ENCODE measurements at regions not wholly inside any gene's neighbourhood (a gene's known extent, or its start where the extent isn't known, plus 50 kb on each side); places are given as distances from the start of the nearest gene placed in this dataset.

GRCh38 chr7:17041324-17041723, 159.5 kb upstream of the AGR3 start:
- TF ChIP-seq, protein P1, sequence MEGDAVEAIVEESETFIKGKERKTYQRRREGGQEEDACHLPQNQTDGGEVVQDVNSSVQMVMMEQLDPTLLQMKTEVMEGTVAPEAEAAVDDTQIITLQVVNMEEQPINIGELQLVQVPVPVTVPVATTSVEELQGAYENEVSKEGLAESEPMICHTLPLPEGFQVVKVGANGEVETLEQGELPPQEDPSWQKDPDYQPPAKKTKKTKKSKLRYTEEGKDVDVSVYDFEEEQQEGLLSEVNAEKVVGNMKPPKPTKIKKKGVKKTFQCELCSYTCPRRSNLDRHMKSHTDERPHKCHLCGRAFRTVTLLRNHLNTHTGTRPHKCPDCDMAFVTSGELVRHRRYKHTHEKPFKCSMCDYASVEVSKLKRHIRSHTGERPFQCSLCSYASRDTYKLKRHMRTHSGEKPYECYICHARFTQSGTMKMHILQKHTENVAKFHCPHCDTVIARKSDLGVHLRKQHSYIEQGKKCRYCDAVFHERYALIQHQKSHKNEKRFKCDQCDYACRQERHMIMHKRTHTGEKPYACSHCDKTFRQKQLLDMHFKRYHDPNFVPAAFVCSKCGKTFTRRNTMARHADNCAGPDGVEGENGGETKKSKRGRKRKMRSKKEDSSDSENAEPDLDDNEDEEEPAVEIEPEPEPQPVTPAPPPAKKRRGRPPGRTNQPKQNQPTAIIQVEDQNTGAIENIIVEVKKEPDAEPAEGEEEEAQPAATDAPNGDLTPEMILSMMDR (IDR thresholded peaks at IDR 0.05), result no peak
- TF ChIP-seq KDM5A (IDR thresholded peaks at IDR 0.05) (no peak), SMC3 (IDR thresholded peaks at IDR 0.05) (no peak), MYC (IDR thresholded peaks at IDR 0.05; ENCODE audit: borderline replicate concordance, low read length) (no peak)
